Mucosa of descending colon (tissue), 3 donors: ENCODE measurements at regions not wholly inside any gene's neighbourhood (a gene's known extent, or its start where the extent isn't known, plus 50 kb on each side); places are given as distances from the start of the nearest gene placed in this dataset.
A peak's percentile ranks its signal among the peaks of the same experiment; 100 is the strongest.

Experiments
- ATAC-seq: fragments of 200-7000 bp; cut with Tn5 transposase; one replicate; pipeline ENCODE4 v1.9.1; 2020; ENCODE audit warnings: mild to moderate bottlenecking, moderate library complexity
- DNase-seq, 3 donors: peaks; one replicate each; pipeline ENCODE4 v3.0.0-alpha.2; 2020
- H3K36me3 ChIP-seq: fragments of 200-600 bp; one replicate; pipeline ENCODE4 v1.8.0; 2021; ENCODE audit warnings: low read depth, mild to moderate bottlenecking
- H3K4me1 ChIP-seq: fragments of 200-600 bp; one replicate; pipeline ENCODE4 v1.8.0; 2021; ENCODE audit warnings: low read depth, mild to moderate bottlenecking
- H3K4me3 ChIP-seq: fragments of 200-600 bp; one replicate; pipeline ENCODE4 v1.8.0; 2021; ENCODE audit warnings: mild to moderate bottlenecking
- H3K9me3 ChIP-seq: fragments of 200-600 bp; one replicate; pipeline ENCODE4 v1.8.0; 2021; ENCODE audit warnings: mild to moderate bottlenecking
- CTCF ChIP-seq: fragments of 200-600 bp; IDR thresholded peaks from one replicate; pipeline ENCODE4 v1.8.0; 2022; ENCODE audit warnings: antibody characterized with exemption, mild to moderate bottlenecking
- intact Hi-C, 2 donors: fragments of 100-400 bp; cut with DNase I in 1 of 2; cut with micrococcal nuclease in 1 of 2; formaldehyde crosslinking; loops; one replicate each; pipeline versions ENCODE4 v1.11.0 to v1.11.1; 2022; cut with DNase I, micrococcal nuclease
- donor health status: DM: no; HTN: no; CAD: no; lungs with moderate emphysema.
- donor health status: DM: no; HTN: no; CAD: no.
- donor health status: DM: no; HTN: yes; CAD: no.

GRCh38 chr5:26432386-26432785, 606.0 kb downstream of the CDH9 start:
- DNase-seq: no peak
- Histone ChIP-seq H3K4me3 (no peak overlapping the region), H3K9me3 (peaks cover 51% of the 10 kb centered on the region), H3K4me1 (no peaks in the 10 kb centered on the region), H3K36me3 (no peaks in the 10 kb centered on the region)
- TF ChIP-seq CTCF: no peak
- ATAC-seq: no peak
- intact Hi-C loops: no loop called here

GRCh38 chr5:26430323-26430722, 608.1 kb downstream of the CDH9 start:
- intact Hi-C loops: no loop called here
- Histone ChIP-seq H3K36me3 (no peaks in the 10 kb centered on the region), H3K4me3 (no peak overlapping the region), H3K9me3 (peaks cover 41% of the 10 kb centered on the region), H3K4me1 (no peaks in the 10 kb centered on the region)
- ATAC-seq (no peak), DNase-seq (no peak)
- no peak for TF ChIP-seq CTCF

- H3K9me3 ChIP-seq: peaks cover 33% of the 10 kb centered on the region
- DNase-seq: no peak
- no peak for ATAC-seq
- H3K4me3 ChIP-seq: no peak overlapping the region
- no peaks in the 10 kb centered on the region for H3K36me3 ChIP-seq
- H3K4me1 ChIP-seq: no peaks in the 10 kb centered on the region
- intact Hi-C loops: no loop called here
- no peak for TF ChIP-seq CTCF
Observed at GRCh38 chr5:26427281-26427680, 611.1 kb downstream of the CDH9 start.

- intact Hi-C loops: no loop called here
- TF ChIP-seq CTCF: no peak
- H3K9me3 ChIP-seq: peaks cover 40% of the 10 kb centered on the region
- DNase-seq (no peak), ATAC-seq (no peak)
- no peak overlapping the region for H3K4me3 ChIP-seq
- no peaks in the 10 kb centered on the region for H3K4me1 ChIP-seq
- H3K36me3 ChIP-seq: no peaks in the 10 kb centered on the region
Observed at GRCh38 chr5:26419987-26420386, 618.4 kb downstream of the CDH9 start.

GRCh38 chr5:26416911-26417310, 621.5 kb downstream of the CDH9 start:
- Histone ChIP-seq H3K4me1 (no peaks in the 10 kb centered on the region), H3K9me3 (peaks cover 32% of the 10 kb centered on the region), H3K4me3 (no peak overlapping the region), H3K36me3 (no peaks in the 10 kb centered on the region)
- intact Hi-C loops: no loop called here
- DNase-seq (no peak), ATAC-seq (peak; percentile 10)
- TF ChIP-seq CTCF: no peak

GRCh38 chr5:26415987-26416779, 622.2 kb downstream of the CDH9 start:
- DNase-seq (no peak), ATAC-seq (no peak)
- Histone ChIP-seq H3K4me1 (no peaks in the 10 kb centered on the region), H3K4me3 (no peak overlapping the region), H3K36me3 (no peaks in the 10 kb centered on the region), H3K9me3 (peaks cover 34% of the 10 kb centered on the region)
- TF ChIP-seq CTCF: no peak
- intact Hi-C loops: no loop called here
